ENCODE measurements at regions not wholly inside any gene's neighbourhood (a gene's known extent, or its start where the extent isn't known, plus 50 kb on each side); places are given as distances from the start of the nearest gene placed in this dataset.

GRCh38 chr17:5662409-5663085, 78.2 kb upstream of the NLRP1 start:
- no peak for TF ChIP-seq CTCF (IDR thresholded peaks at IDR 0.05; ENCODE audit: insufficient read depth, low read length)
- no peak for TF ChIP-seq POLR2AphosphoS5 (IDR thresholded peaks at IDR 0.05; ENCODE audit: low read depth)
- TF ChIP-seq, protein P1, sequence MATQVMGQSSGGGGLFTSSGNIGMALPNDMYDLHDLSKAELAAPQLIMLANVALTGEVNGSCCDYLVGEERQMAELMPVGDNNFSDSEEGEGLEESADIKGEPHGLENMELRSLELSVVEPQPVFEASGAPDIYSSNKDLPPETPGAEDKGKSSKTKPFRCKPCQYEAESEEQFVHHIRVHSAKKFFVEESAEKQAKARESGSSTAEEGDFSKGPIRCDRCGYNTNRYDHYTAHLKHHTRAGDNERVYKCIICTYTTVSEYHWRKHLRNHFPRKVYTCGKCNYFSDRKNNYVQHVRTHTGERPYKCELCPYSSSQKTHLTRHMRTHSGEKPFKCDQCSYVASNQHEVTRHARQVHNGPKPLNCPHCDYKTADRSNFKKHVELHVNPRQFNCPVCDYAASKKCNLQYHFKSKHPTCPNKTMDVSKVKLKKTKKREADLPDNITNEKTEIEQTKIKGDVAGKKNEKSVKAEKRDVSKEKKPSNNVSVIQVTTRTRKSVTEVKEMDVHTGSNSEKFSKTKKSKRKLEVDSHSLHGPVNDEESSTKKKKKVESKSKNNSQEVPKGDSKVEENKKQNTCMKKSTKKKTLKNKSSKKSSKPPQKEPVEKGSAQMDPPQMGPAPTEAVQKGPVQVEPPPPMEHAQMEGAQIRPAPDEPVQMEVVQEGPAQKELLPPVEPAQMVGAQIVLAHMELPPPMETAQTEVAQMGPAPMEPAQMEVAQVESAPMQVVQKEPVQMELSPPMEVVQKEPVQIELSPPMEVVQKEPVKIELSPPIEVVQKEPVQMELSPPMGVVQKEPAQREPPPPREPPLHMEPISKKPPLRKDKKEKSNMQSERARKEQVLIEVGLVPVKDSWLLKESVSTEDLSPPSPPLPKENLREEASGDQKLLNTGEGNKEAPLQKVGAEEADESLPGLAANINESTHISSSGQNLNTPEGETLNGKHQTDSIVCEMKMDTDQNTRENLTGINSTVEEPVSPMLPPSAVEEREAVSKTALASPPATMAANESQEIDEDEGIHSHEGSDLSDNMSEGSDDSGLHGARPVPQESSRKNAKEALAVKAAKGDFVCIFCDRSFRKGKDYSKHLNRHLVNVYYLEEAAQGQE (IDR thresholded peaks at IDR 0.05; ENCODE audit: insufficient replicate concordance, low read depth) = no peak
- TF ChIP-seq SPI1 (IDR thresholded peaks at IDR 0.05; ENCODE audit: borderline replicate concordance, low read depth) = no peak

Data from HL-60 (cell line).